ENCODE measurements at regions not wholly inside any gene's neighbourhood (a gene's known extent, or its start where the extent isn't known, plus 50 kb on each side); places are given as distances from the start of the nearest gene placed in this dataset.

DNA sequence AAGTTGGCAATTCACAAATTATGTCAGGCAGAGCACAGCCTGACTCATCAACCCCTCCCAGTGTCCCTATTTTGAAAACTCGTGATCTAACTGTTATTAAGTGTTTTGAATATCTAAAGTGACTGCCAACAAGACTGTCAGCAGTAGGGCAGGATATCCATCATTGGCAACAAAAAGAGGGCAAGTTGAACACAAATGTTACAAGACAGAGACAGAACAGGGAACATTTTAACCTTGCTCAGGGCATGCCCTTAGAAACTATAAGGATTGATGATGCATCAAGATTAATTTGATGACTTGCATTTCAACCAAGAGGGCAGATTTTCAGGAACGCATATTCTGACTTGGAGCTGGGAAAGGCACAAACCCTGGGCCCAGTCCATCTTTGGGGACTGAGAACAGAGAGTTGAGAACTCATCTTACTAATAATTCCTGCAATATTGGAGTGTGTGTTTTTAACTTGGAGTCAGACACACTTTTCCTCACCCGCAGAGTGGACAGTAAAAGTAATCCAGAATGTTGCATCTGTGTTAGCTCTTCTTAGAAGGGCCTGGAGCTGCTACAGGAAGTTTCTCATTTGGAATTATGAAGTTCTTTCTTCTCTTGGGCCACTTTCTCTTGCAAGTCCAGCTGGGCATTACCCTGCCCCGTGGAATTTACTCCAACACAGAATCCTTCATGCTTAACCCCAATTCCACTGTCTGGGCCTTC, 317.2 kb downstream of the LTN1 start:
- no peak overlapping the region for H3K27ac ChIP-seq (ENCODE audit: low read depth, low read length)
- H3K4me1 Mint-ChIP-seq: no peaks in the 10 kb centered on the region
- H3K27ac Mint-ChIP-seq: no peak overlapping the region
- H3K4me1 ChIP-seq (ENCODE audit: control insufficient read depth, insufficient read depth, low read length): no peaks in the 10 kb centered on the region
- H3K9ac ChIP-seq (ENCODE audit: extremely low read depth, low read length, poor library complexity, severe bottlenecking): no peak overlapping the region
- no peaks in the 10 kb centered on the region for H3K36me3 Mint-ChIP-seq (ENCODE audit: low read depth)
- TF ChIP-seq, protein P1, sequence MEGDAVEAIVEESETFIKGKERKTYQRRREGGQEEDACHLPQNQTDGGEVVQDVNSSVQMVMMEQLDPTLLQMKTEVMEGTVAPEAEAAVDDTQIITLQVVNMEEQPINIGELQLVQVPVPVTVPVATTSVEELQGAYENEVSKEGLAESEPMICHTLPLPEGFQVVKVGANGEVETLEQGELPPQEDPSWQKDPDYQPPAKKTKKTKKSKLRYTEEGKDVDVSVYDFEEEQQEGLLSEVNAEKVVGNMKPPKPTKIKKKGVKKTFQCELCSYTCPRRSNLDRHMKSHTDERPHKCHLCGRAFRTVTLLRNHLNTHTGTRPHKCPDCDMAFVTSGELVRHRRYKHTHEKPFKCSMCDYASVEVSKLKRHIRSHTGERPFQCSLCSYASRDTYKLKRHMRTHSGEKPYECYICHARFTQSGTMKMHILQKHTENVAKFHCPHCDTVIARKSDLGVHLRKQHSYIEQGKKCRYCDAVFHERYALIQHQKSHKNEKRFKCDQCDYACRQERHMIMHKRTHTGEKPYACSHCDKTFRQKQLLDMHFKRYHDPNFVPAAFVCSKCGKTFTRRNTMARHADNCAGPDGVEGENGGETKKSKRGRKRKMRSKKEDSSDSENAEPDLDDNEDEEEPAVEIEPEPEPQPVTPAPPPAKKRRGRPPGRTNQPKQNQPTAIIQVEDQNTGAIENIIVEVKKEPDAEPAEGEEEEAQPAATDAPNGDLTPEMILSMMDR (conservative IDR thresholded peaks at IDR 0.05): no peak
- no peaks in the 10 kb centered on the region for H3K27me3 Mint-ChIP-seq (ENCODE audit: insufficient read depth)
- no peaks in the 10 kb centered on the region for H3K27me3 ChIP-seq (ENCODE audit: control insufficient read depth, insufficient read depth, low read length, poor library complexity, severe bottlenecking)
- no peak for DNase-seq
- H3K4me3 ChIP-seq (ENCODE audit: low read length): no peak overlapping the region
- H3K9me3 ChIP-seq (ENCODE audit: control insufficient read depth, low read length): no peaks in the 10 kb centered on the region
- H3K4me3 Mint-ChIP-seq: no peak overlapping the region
- H3K9me3 Mint-ChIP-seq: peaks cover 15% of the 10 kb centered on the region
- no peaks in the 10 kb centered on the region for H3K36me3 ChIP-seq (ENCODE audit: control insufficient read depth, insufficient read depth, low read length)
- 95 to 98% methylated on average over 2 to 4 of the region's 4 CpGs for WGBS, 2 experiments (ENCODE audit: insufficient coverage in 1 of 2, insufficient read length in 1 of 2)

GRCh38 chr21:28674763-28675162, 317.9 kb downstream of the LTN1 start:
- WGBS, 2 experiments (ENCODE audit: insufficient coverage in 1 of 2, insufficient read length in 1 of 2): 91% methylated on average over 2 of the region's 2 CpGs; no CpG with 5 or more reads in 1 of the 2 experiments
- Mint-ChIP-seq H3K27me3 (ENCODE audit: insufficient read depth) (no peaks in the 10 kb centered on the region), H3K36me3 (ENCODE audit: low read depth) (no peaks in the 10 kb centered on the region)

GRCh38 chr21:28671549-28672195, 321.0 kb downstream of the LTN1 start:
- 85 to 93% methylated on average over 6 to 7 of the region's 7 CpGs for WGBS, 2 experiments (ENCODE audit: insufficient coverage in 1 of 2, insufficient read length in 1 of 2)
- Mint-ChIP-seq H3K27ac (no peak overlapping the region), H3K4me3 (no peak overlapping the region), H3K4me1 (no peaks in the 10 kb centered on the region), H3K27me3 (ENCODE audit: insufficient read depth) (no peaks in the 10 kb centered on the region), H3K36me3 (ENCODE audit: low read depth) (no peaks in the 10 kb centered on the region), H3K9me3 (peaks cover 4% of the 10 kb centered on the region)
- Histone ChIP-seq H3K4me1 (ENCODE audit: control insufficient read depth, insufficient read depth, low read length) (no peaks in the 10 kb centered on the region), H3K9ac (ENCODE audit: extremely low read depth, low read length, poor library complexity, severe bottlenecking) (no peak overlapping the region), H3K4me3 (ENCODE audit: low read length) (no peak overlapping the region), H3K36me3 (ENCODE audit: control insufficient read depth, insufficient read depth, low read length) (no peaks in the 10 kb centered on the region), H3K27ac (ENCODE audit: low read depth, low read length) (no peak overlapping the region), H3K27me3 (ENCODE audit: control insufficient read depth, insufficient read depth, low read length, poor library complexity, severe bottlenecking) (no peaks in the 10 kb centered on the region), H3K9me3 (ENCODE audit: control insufficient read depth, low read length) (no peaks in the 10 kb centered on the region)
- no peak for DNase-seq
- TF ChIP-seq, protein P1 (conservative IDR thresholded peaks at IDR 0.05): no peak

More at GRCh38 chr21:28674763-28675162, 317.9 kb downstream of the LTN1 start:
- Histone ChIP-seq H3K4me3 (ENCODE audit: low read length) (no peak overlapping the region), H3K27me3 (ENCODE audit: control insufficient read depth, insufficient read depth, low read length, poor library complexity, severe bottlenecking) (no peaks in the 10 kb centered on the region), H3K9me3 (ENCODE audit: control insufficient read depth, low read length) (no peaks in the 10 kb centered on the region), H3K9ac (ENCODE audit: extremely low read depth, low read length, poor library complexity, severe bottlenecking) (no peak overlapping the region), H3K36me3 (ENCODE audit: control insufficient read depth, insufficient read depth, low read length) (no peaks in the 10 kb centered on the region), H3K27ac (ENCODE audit: low read depth, low read length) (no peak overlapping the region), H3K4me1 (ENCODE audit: control insufficient read depth, insufficient read depth, low read length) (no peaks in the 10 kb centered on the region)
- H3K27ac Mint-ChIP-seq: no peak overlapping the region
- H3K4me3 Mint-ChIP-seq: no peak overlapping the region
- TF ChIP-seq, protein P1 (conservative IDR thresholded peaks at IDR 0.05): no peak
- no peaks in the 10 kb centered on the region for H3K4me1 Mint-ChIP-seq
- no peak for DNase-seq
- H3K9me3 Mint-ChIP-seq: peaks cover 15% of the 10 kb centered on the region

Data from endodermal cell (in vitro differentiated cells).